Liver (tissue), 8 donors: ENCODE measurements at regions not wholly inside any gene's neighbourhood (a gene's known extent, or its start where the extent isn't known, plus 50 kb on each side); places are given as distances from the start of the nearest gene placed in this dataset.

Experiments used
- DNase-seq: peaks from one replicate; pipeline ENCODE4 v3.0.0-alpha.2; 2017; ENCODE audit warnings: low spot score
- H3K27ac ChIP-seq, 2 donors: one replicate each; pipeline ENCODE4 v1.7.0; 2013; ENCODE audit warnings: inconsistent platforms in 2 of 2, low read length in 2 of 2, control low read depth in 1 of 2, low read depth in 1 of 2, mild to moderate bottlenecking in 1 of 2
- H3K27me3 ChIP-seq, 4 donors: one replicate each; pipeline versions ENCODE4 v1.6.1 to v1.7.0; 2013; ENCODE audit warnings: low read length in 3 of 4, inconsistent platforms in 1 of 4, mild to moderate bottlenecking in 1 of 4, moderate library complexity in 1 of 4; ENCODE audit not compliant: control insufficient read depth in 4 of 4, insufficient read depth in 4 of 4
- H3K36me3 ChIP-seq, 4 donors: one replicate each; pipeline versions ENCODE4 v1.6.1 to v1.7.0; 2013; ENCODE audit warnings: low read length in 3 of 4, mild to moderate bottlenecking in 3 of 4, low read depth in 1 of 4, moderate library complexity in 1 of 4; ENCODE audit not compliant: control insufficient read depth in 4 of 4, insufficient read depth in 3 of 4
- H3K4me1 ChIP-seq, 4 donors: one replicate each; pipeline versions ENCODE4 v1.6.1 to v1.7.0; 2013; ENCODE audit warnings: low read length in 3 of 4, mild to moderate bottlenecking in 3 of 4, moderate library complexity in 1 of 4; ENCODE audit not compliant: control insufficient read depth in 4 of 4, insufficient read depth in 4 of 4
- H3K4me3 ChIP-seq, 3 donors: one replicate each; pipeline versions ENCODE4 v1.6.1 to v1.7.0; 2013; ENCODE audit warnings: low read length in 3 of 3, control low read depth in 1 of 3, low read depth in 1 of 3, mild to moderate bottlenecking in 1 of 3
- H3K9ac ChIP-seq, 2 donors: one replicate each; pipeline ENCODE4 v1.7.0; 2013; ENCODE audit warnings: low read length in 2 of 2, mild to moderate bottlenecking in 2 of 2, moderate library complexity in 2 of 2, control low read depth in 1 of 2, low read depth in 1 of 2
- H3K9me3 ChIP-seq, 4 donors: one replicate each; pipeline versions ENCODE4 v1.6.1 to v1.7.0; 2013; ENCODE audit warnings: low read length in 3 of 4; ENCODE audit not compliant: control insufficient read depth in 4 of 4
- CTCF ChIP-seq: fragments of 150-350 bp; IDR thresholded peaks from 2 replicates; pipeline ENCODE4 v1.5.1; 2017; ENCODE audit warnings: improper control_type of control experiment, low read depth, low read length; ENCODE audit not compliant: missing input control
- EGR1 ChIP-seq, 2 donors: IDR thresholded peaks; 2 replicates each; pipeline ENCODE4 v1.6.1; 2016 to 2018; ENCODE audit warnings: antibody characterized with exemption in 2 of 2, low read depth in 2 of 2
- FOXA1 ChIP-seq: IDR thresholded peaks from 2 replicates; pipeline ENCODE4 v1.6.1; 2016; ENCODE audit warnings: antibody characterized with exemption
- FOXA2 ChIP-seq: IDR thresholded peaks from 2 replicates; pipeline ENCODE4 v1.6.1; 2016; ENCODE audit warnings: antibody characterized with exemption
- GABPA ChIP-seq, 2 donors: IDR thresholded peaks in 1 of 2; conservative IDR thresholded peaks in 1 of 2; 2 replicates each; pipeline ENCODE4 v1.6.1; 2016; ENCODE audit warnings: antibody characterized with exemption in 2 of 2, mild to moderate bottlenecking in 1 of 2, moderate library complexity in 1 of 2
- HNF4A ChIP-seq, 2 donors: conservative IDR thresholded peaks; 2 replicates each; pipeline ENCODE4 v1.6.1; 2016; ENCODE audit warnings: antibody characterized with exemption in 2 of 2, mild to moderate bottlenecking in 2 of 2
- HNF4G ChIP-seq: IDR thresholded peaks from 2 replicates; pipeline ENCODE4 v1.6.1; 2016; ENCODE audit warnings: antibody characterized with exemption
- JUND ChIP-seq, 2 donors: IDR thresholded peaks; 2 replicates each; pipeline ENCODE4 v1.6.1; 2016; ENCODE audit warnings: antibody characterized with exemption in 2 of 2
- MAX ChIP-seq: IDR thresholded peaks from 2 replicates; pipeline ENCODE4 v1.6.1; 2016; ENCODE audit warnings: antibody characterized with exemption
- NR2F2 ChIP-seq: IDR thresholded peaks from 2 replicates; pipeline ENCODE4 v1.6.1; 2016; ENCODE audit warnings: antibody characterized with exemption
- RAD21 ChIP-seq, 2 donors: IDR thresholded peaks; 2 replicates each; pipeline ENCODE4 v1.6.1; 2016; ENCODE audit warnings: antibody characterized with exemption in 2 of 2, mild to moderate bottlenecking in 2 of 2
- RXRA ChIP-seq, 2 donors: IDR thresholded peaks; 2 replicates each; pipeline ENCODE4 v1.6.1; 2017 to 2018; ENCODE audit warnings: antibody characterized with exemption in 2 of 2, mild to moderate bottlenecking in 1 of 2
- TAF1 ChIP-seq: conservative IDR thresholded peaks from 2 replicates; pipeline ENCODE4 v1.6.1; 2016; ENCODE audit warnings: antibody characterized with exemption, mild to moderate bottlenecking
- YY1 ChIP-seq: IDR thresholded peaks from 2 replicates; pipeline ENCODE4 v1.6.1; 2016; ENCODE audit warnings: antibody characterized with exemption, mild to moderate bottlenecking
- whole genome bisulfite sequencing: extraction: QIAGEN DNeasy Blood & Tissue Kit; methylation state at CpG from one replicate; pipeline ENCODE4 v1.1.7; 2013; 5-methylcytosine and 5-hydroxymethylcytosine counted together
- TF ChIP-seq, protein P1 (sequence below): IDR thresholded peaks from 2 replicates; pipeline ENCODE4 v1.6.1; 2016; ENCODE audit warnings: antibody characterized with exemption
- TF ChIP-seq, protein P2 (sequence below): IDR thresholded peaks from 2 replicates; pipeline ENCODE4 v1.6.1; 2016; ENCODE audit warnings: antibody characterized with exemption
- donor health status: healthy.
- donor health status: healthy.
- donor health status: healthy.
- donor health status: healthy.
- donor health status: healthy.

GRCh38 chr5:158178535-158178934, 319.6 kb upstream of the CLINT1 start:
- Histone ChIP-seq H3K36me3 (no peaks in the 10 kb centered on the region), H3K27ac (no peak overlapping the region), H3K27me3 (no peaks in the 10 kb centered on the region), H3K4me1 (no peaks in the 10 kb centered on the region), H3K9me3 (no peaks in the 10 kb centered on the region), H3K4me3 (no peak overlapping the region), H3K9ac (no peak overlapping the region)
- WGBS = 89% methylated on average over 6 of the region's 6 CpGs
- no peak for TF ChIP-seq FOXA1
- TF ChIP-seq RXRA (IDR thresholded peaks at IDR 0.05) = no peak
- no peak for TF ChIP-seq MAX
- no peak for TF ChIP-seq CTCF
- no peak for TF ChIP-seq HNF4A (conservative IDR thresholded peaks at IDR 0.05)
- no peak for TF ChIP-seq EGR1 (IDR thresholded peaks at IDR 0.05; ENCODE audit: low read depth in 2 of 2)
- TF ChIP-seq FOXA2 = no peak
- no peak for TF ChIP-seq JUND (IDR thresholded peaks at IDR 0.05)
- no peak for TF ChIP-seq RAD21 (IDR thresholded peaks at IDR 0.05)
- TF ChIP-seq YY1 = no peak
- TF ChIP-seq HNF4G = no peak
- no peak for TF ChIP-seq TAF1
- TF ChIP-seq NR2F2 = no peak
- no peak for TF ChIP-seq GABPA (IDR thresholded peaks at IDR 0.05 in 1 of 2, conservative IDR thresholded peaks at IDR 0.05 in 1 of 2)
- no peak for DNase-seq

- no peak overlapping the region for H3K27ac ChIP-seq
- no peak for DNase-seq
- no peak overlapping the region for H3K4me3 ChIP-seq
- no peaks in the 10 kb centered on the region for H3K4me1 ChIP-seq
- H3K9ac ChIP-seq = no peak overlapping the region
- no peaks in the 10 kb centered on the region for H3K36me3 ChIP-seq
- H3K9me3 ChIP-seq = no peaks in the 10 kb centered on the region
- TF ChIP-seq TAF1 (no peak), RXRA (IDR thresholded peaks at IDR 0.05) (no peak), MAX (no peak), RAD21 (IDR thresholded peaks at IDR 0.05) (no peak), CTCF (no peak), FOXA2 (no peak)
- TF ChIP-seq, protein P1, sequence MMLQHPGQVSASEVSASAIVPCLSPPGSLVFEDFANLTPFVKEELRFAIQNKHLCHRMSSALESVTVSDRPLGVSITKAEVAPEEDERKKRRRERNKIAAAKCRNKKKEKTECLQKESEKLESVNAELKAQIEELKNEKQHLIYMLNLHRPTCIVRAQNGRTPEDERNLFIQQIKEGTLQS = no peak
- TF ChIP-seq, protein P2, sequence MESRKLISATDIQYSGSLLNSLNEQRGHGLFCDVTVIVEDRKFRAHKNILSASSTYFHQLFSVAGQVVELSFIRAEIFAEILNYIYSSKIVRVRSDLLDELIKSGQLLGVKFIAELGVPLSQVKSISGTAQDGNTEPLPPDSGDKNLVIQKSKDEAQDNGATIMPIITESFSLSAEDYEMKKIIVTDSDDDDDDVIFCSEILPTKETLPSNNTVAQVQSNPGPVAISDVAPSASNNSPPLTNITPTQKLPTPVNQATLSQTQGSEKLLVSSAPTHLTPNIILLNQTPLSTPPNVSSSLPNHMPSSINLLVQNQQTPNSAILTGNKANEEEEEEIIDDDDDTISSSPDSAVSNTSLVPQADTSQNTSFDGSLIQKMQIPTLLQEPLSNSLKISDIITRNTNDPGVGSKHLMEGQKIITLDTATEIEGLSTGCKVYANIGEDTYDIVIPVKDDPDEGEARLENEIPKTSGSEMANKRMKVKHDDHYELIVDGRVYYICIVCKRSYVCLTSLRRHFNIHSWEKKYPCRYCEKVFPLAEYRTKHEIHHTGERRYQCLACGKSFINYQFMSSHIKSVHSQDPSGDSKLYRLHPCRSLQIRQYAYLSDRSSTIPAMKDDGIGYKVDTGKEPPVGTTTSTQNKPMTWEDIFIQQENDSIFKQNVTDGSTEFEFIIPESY = no peak
- H3K27me3 ChIP-seq = no peaks in the 10 kb centered on the region
Measured at GRCh38 chr5:158177146-158177545, 318.2 kb upstream of the CLINT1 start.
